ENCODE measurements at regions not wholly inside any gene's neighbourhood (a gene's known extent, or its start where the extent isn't known, plus 50 kb on each side); places are given as distances from the start of the nearest gene placed in this dataset.

- no peak overlapping the region for H2BK5ac ChIP-seq (ENCODE audit: low read depth, low read length)
- no peak overlapping the region for H3K4ac ChIP-seq (replicated peaks; ENCODE audit: insufficient read length, low read depth, low read length)
- WGBS, 2 experiments (ENCODE audit: extremely low coverage in 1 of 2, insufficient coverage in 1 of 2, insufficient read length in 1 of 2, insufficient replicate concordance in 2 of 2, low coverage in 1 of 2, low lambda C conversion rate in 2 of 2, missing lambda C conversion rate in 1 of 2) = 75% methylated on average over 4 of the region's 4 CpGs; no CpG with 5 or more reads in 1 of the 2 experiments
- H4K91ac ChIP-seq (replicated peaks; ENCODE audit: insufficient read length, low read length) = no peak overlapping the region
- H2AK5ac ChIP-seq (ENCODE audit: low read depth, low read length) = no peak overlapping the region
- no peak overlapping the region for H2BK120ac ChIP-seq (replicated peaks; ENCODE audit: low read depth, low read length)
- no peaks in the 10 kb centered on the region for H3K4me1 ChIP-seq (replicated peaks in 1 of 4; ENCODE audit: control insufficient read depth in 3 of 4, insufficient read depth in 4 of 4, low read length in 3 of 4)
- FAIRE-seq = no peak
- H3K27me3 ChIP-seq (replicated peaks in 1 of 4; ENCODE audit: control insufficient read depth in 3 of 4, extremely low read depth in 1 of 4, insufficient read depth in 3 of 4, low read length in 3 of 4) = no peaks in the 10 kb centered on the region
- no peak overlapping the region for H3K9ac ChIP-seq (replicated peaks in 1 of 4; ENCODE audit: extremely low read depth in 1 of 4, low read depth in 3 of 4, low read length in 3 of 4)
- CTCF ChIA-PET (ENCODE audit: partially characterized antibody) = interaction anchor here (0.5 kb wide), 1 partner anchor 191 kb away, joined by 3 read pairs; no protein-coding TSS in a partner anchor
- H3K27ac ChIP-seq (ENCODE audit: low read depth, low read length) = no peak overlapping the region
- H3K36me3 ChIP-seq (ENCODE audit: control insufficient read depth in 2 of 4, insufficient read depth in 4 of 4, low read length in 3 of 4) = no peaks in the 10 kb centered on the region
- no peaks in the 10 kb centered on the region for H3K79me1 ChIP-seq (ENCODE audit: low read depth, low read length)
- no peak for DNase-seq (ENCODE audit: low read depth in 1 of 2, low spot score in 2 of 2)
- POLR2A ChIA-PET (ENCODE audit: partially characterized antibody) = no interaction called here
- no peaks in the 10 kb centered on the region for H4K20me1 ChIP-seq (replicated peaks in 1 of 2; ENCODE audit: control insufficient read depth in 1 of 2, insufficient read depth in 2 of 2, low read length in 2 of 2)
- H3K23ac ChIP-seq (ENCODE audit: insufficient read length) = no peak overlapping the region
- no peak overlapping the region for H2BK20ac ChIP-seq (ENCODE audit: low read length)
- H3K9me3 ChIP-seq (ENCODE audit: insufficient read depth in 2 of 2, low read depth in 1 of 2, low read length in 1 of 2) = no peaks in the 10 kb centered on the region
- no peak overlapping the region for H2BK12ac ChIP-seq (ENCODE audit: low read depth, low read length)
- no peak overlapping the region for H3K14ac ChIP-seq (ENCODE audit: insufficient read length)
- H3K23me2 ChIP-seq (ENCODE audit: low read depth, low read length) = no peaks in the 10 kb centered on the region
- H3K79me2 ChIP-seq (ENCODE audit: control insufficient read depth in 1 of 2, insufficient read depth in 2 of 2, low read length in 2 of 2) = no peaks in the 10 kb centered on the region
- no peak overlapping the region for H4K5ac ChIP-seq (ENCODE audit: insufficient read length, low read depth, low read length)
- H3K56ac ChIP-seq (replicated peaks; ENCODE audit: insufficient read length, low read depth, low read length) = no peak overlapping the region
- no peak overlapping the region for H3K4me3 ChIP-seq (ENCODE audit: extremely low read depth in 1 of 4, insufficient read depth in 2 of 4, low read depth in 3 of 4, low read length in 4 of 4)
- H3K4me2 ChIP-seq (ENCODE audit: insufficient read depth in 1 of 2, low read depth in 2 of 2, low read length in 2 of 2) = no peak overlapping the region
- no peak overlapping the region for H2AFZ ChIP-seq (ENCODE audit: low read length)
- H2BK15ac ChIP-seq (ENCODE audit: low read length) = no peak overlapping the region
- H4K8ac ChIP-seq (ENCODE audit: extremely low read depth, insufficient read depth, low read length) = no peak overlapping the region
- no peak overlapping the region for H3K18ac ChIP-seq (ENCODE audit: extremely low read depth, low read length)
- TF ChIP-seq CBX8 (IDR thresholded peaks at IDR 0.05; ENCODE audit: borderline replicate concordance, low read depth, low read length) (no peak), CEBPB (IDR thresholded peaks at IDR 0.05; ENCODE audit: low read depth, low read length) (no peak), RFX5 (IDR thresholded peaks at IDR 0.05; ENCODE audit: borderline replicate concordance, low read depth, low read length) (no peak), USF2 (IDR thresholded peaks at IDR 0.05; ENCODE audit: low read length) (no peak), TAF7 (optimal IDR thresholded peaks at IDR 0.05; ENCODE audit: borderline replicate concordance, low read depth, low read length) (no peak), POLR2A (IDR thresholded peaks at IDR 0.05; ENCODE audit: control extremely low read depth in 1 of 2, low read depth in 2 of 2, low read length in 2 of 2) (no peak), SP2 (IDR thresholded peaks at IDR 0.05; ENCODE audit: low read length) (no peak), BCL11A (IDR thresholded peaks at IDR 0.05; ENCODE audit: low read depth in 2 of 2, low read length in 2 of 2) (no peak), RNF2 (IDR thresholded peaks at IDR 0.05; ENCODE audit: borderline replicate concordance, low read depth, low read length, missing control alignments, poor library complexity, severe bottlenecking) (no peak), KDM5A (IDR thresholded peaks at IDR 0.05; ENCODE audit: low read length) (no peak), CREB1 (IDR thresholded peaks at IDR 0.05) (no peak)
Measured at GRCh38 chr4:81664079-81664478, 192.4 kb upstream of the RASGEF1B start.

Data from H1 (cell line).